ENCODE measurements at regions not wholly inside any gene's neighbourhood (a gene's known extent, or its start where the extent isn't known, plus 50 kb on each side); places are given as distances from the start of the nearest gene placed in this dataset.

GRCh38 chr3:87052499-87053260 lies 61.7 kb upstream of the VGLL3 start:
- TF ChIP-seq CTCF (conservative IDR thresholded peaks at IDR 0.05; ENCODE audit: low read depth in 2 of 2) (no peak), POLR2AphosphoS5 (IDR thresholded peaks at IDR 0.05; ENCODE audit: low read depth) (no peak), JUNB (IDR thresholded peaks at IDR 0.05; ENCODE audit: unreplicated experiment) (no peak), REST (IDR thresholded peaks at IDR 0.05; ENCODE audit: unreplicated experiment) (no peak), CREB1 (CRISPR knock-in tag; IDR thresholded peaks at IDR 0.05; ENCODE audit: low read depth) (no peak)
